IMR-90 (cell line): ENCODE measurements at regions not wholly inside any gene's neighbourhood (a gene's known extent, or its start where the extent isn't known, plus 50 kb on each side); places are given as distances from the start of the nearest gene placed in this dataset.

Source experiments
- ATAC-seq: fragments of 200-7000 bp; cut with Tn5 transposase; 2 replicates; pipeline ENCODE4 v1.9.1; 2020; ENCODE audit warnings: low read depth, mild to moderate bottlenecking, moderate library complexity
- BruUV-seq: library from RNA; stranded (reverse); fragments of 400-500 nt; replicated peaks from 2 replicates; lab custom pipeline; 2021; lab: Mats Ljungman, UMichigan
- CTCF ChIA-PET: fragments of 300-600 bp; formaldehyde crosslinking; extraction: SDS; loops from one replicate; lab custom pipeline; 2021; ENCODE audit warnings: antibody characterized with exemption; lab: Yijun Ruan, JAX
- POLR2A ChIA-PET: fragments of 300-600 bp; sonication (Branson Sonifier 250); formaldehyde crosslinking; loops from one replicate; lab custom pipeline; 2022; ENCODE audit warnings: antibody characterized with exemption; ENCODE audit not compliant: unreplicated experiment; lab: Charles Lee
- DNase-seq: peaks from one replicate; pipeline ENCODE4 v3.0.0; 2013
- H2AFZ ChIP-seq: replicated peaks from 2 replicates; pipeline ENCODE3; 2013; ENCODE audit warnings: low read length, mild to moderate bottlenecking; ENCODE audit not compliant: poor library complexity
- H2AK5ac ChIP-seq: 2 replicates; pipeline ENCODE4 v1.6.1; 2013; ENCODE audit warnings: low read depth, low read length, inconsistent platforms
- H2AK9ac ChIP-seq: replicated peaks from 2 replicates; pipeline ENCODE3; 2013; ENCODE audit warnings: mild to moderate bottlenecking, low read depth, low read length, moderate library complexity; ENCODE audit not compliant: poor library complexity
- H2BK120ac ChIP-seq: 2 replicates; pipeline ENCODE4 v1.6.1; 2013; ENCODE audit warnings: low read depth, low read length, inconsistent platforms
- H2BK15ac ChIP-seq: 3 replicates; pipeline ENCODE4 v1.6.1; 2013; ENCODE audit warnings: low read depth, low read length, inconsistent platforms
- H2BK20ac ChIP-seq: 2 replicates; pipeline ENCODE4 v1.6.1; 2013; ENCODE audit warnings: low read depth, mild to moderate bottlenecking, inconsistent platforms, low read length, moderate library complexity
- H2BK5ac ChIP-seq: 2 replicates; pipeline ENCODE4 v1.6.1; 2013; ENCODE audit warnings: mild to moderate bottlenecking, low read depth, low read length, inconsistent platforms; ENCODE audit not compliant: poor library complexity, severe bottlenecking
- H3K14ac ChIP-seq: replicated peaks from 2 replicates; pipeline ENCODE4 v1.6.1; 2013; ENCODE audit warnings: low read depth, low read length, inconsistent platforms
- H3K18ac ChIP-seq: 2 replicates; pipeline ENCODE4 v1.6.1; 2013; ENCODE audit warnings: low read depth, low read length, control low read depth
- H3K23ac ChIP-seq: 2 replicates; pipeline ENCODE4 v1.6.1; 2013; ENCODE audit warnings: low read depth, low read length, inconsistent platforms
- H3K27ac ChIP-seq: 2 replicates; pipeline ENCODE4 v1.5.1; 2013; ENCODE audit warnings: mild to moderate bottlenecking, control low read depth, low read length; ENCODE audit not compliant: insufficient read depth
- H3K27me3 ChIP-seq: 2 replicates; pipeline ENCODE4 v1.6.1; 2013; ENCODE audit warnings: low read length; ENCODE audit not compliant: control insufficient read depth, insufficient read depth
- H3K36me3 ChIP-seq: 2 replicates; pipeline ENCODE4 v1.6.1; 2013; ENCODE audit warnings: low read length, mixed read lengths; ENCODE audit not compliant: control insufficient read depth, insufficient read depth
- H3K4ac ChIP-seq: 2 replicates; pipeline ENCODE4 v1.6.1; 2013; ENCODE audit warnings: low read depth, low read length, inconsistent platforms
- H3K4me1 ChIP-seq: 2 replicates; pipeline ENCODE4 v1.6.1; 2013; ENCODE audit warnings: low read length, mixed read lengths; ENCODE audit not compliant: control insufficient read depth, insufficient read depth
- H3K4me2 ChIP-seq: 2 replicates; pipeline ENCODE4 v1.6.1; 2013; ENCODE audit warnings: low read depth, mild to moderate bottlenecking, control low read depth, low read length, moderate library complexity
- H3K4me3 ChIP-seq: 2 replicates; pipeline ENCODE4 v1.5.1; 2013; ENCODE audit warnings: low read depth, mild to moderate bottlenecking, control low read depth, low read length, moderate library complexity; ENCODE audit not compliant: insufficient read depth
- H3K56ac ChIP-seq: 2 replicates; pipeline ENCODE4 v1.6.1; 2013; ENCODE audit warnings: low read length, inconsistent platforms; ENCODE audit not compliant: insufficient read depth; ENCODE audit errors: extremely low read depth
- H3K79me1 ChIP-seq, 2 experiments: 2 replicates each; pipeline ENCODE4 v1.6.1; 2013; ENCODE audit warnings: low read length in 2 of 2, inconsistent platforms in 1 of 2, low read depth in 1 of 2
- H3K9ac ChIP-seq: 2 replicates; pipeline ENCODE4 v1.6.1; 2013; ENCODE audit warnings: low read depth, low read length, control low read depth
- H3K9me1 ChIP-seq: 2 replicates; pipeline ENCODE4 v1.6.1; 2013; ENCODE audit warnings: low read length, inconsistent platforms; ENCODE audit not compliant: insufficient read depth
- H3K9me3 ChIP-seq: 2 replicates; pipeline ENCODE4 v1.6.1; 2013; ENCODE audit warnings: low read length; ENCODE audit not compliant: control insufficient read depth, insufficient read depth
- H4K20me1 ChIP-seq: 2 replicates; pipeline ENCODE4 v1.6.1; 2013; ENCODE audit warnings: low read length, inconsistent platforms; ENCODE audit not compliant: insufficient read depth
- H4K5ac ChIP-seq: 2 replicates; pipeline ENCODE4 v1.6.1; 2013; ENCODE audit warnings: mild to moderate bottlenecking, low read depth, low read length, control low read depth
- H4K8ac ChIP-seq, 2 experiments: 2 replicates each; pipeline ENCODE4 v1.6.1; 2013; ENCODE audit warnings: low read depth in 2 of 2, low read length in 2 of 2, control low read depth in 1 of 2, inconsistent platforms in 1 of 2
- H4K91ac ChIP-seq: 2 replicates; pipeline ENCODE4 v1.6.1; 2013; ENCODE audit warnings: low read depth, low read length, inconsistent platforms; ENCODE audit not compliant: insufficient read depth
- BHLHE40 ChIP-seq: fragments of 150-350 bp; IDR thresholded peaks from 2 replicates; pipeline ENCODE4 v1.6.1; 2016; ENCODE audit warnings: mild to moderate bottlenecking, low read depth, low read length
- CEBPB ChIP-seq: IDR thresholded peaks from 2 replicates; pipeline ENCODE4 v1.6.1; 2012; ENCODE audit warnings: low read depth, low read length, improper control_type of control experiment
- CHD1 ChIP-seq: IDR thresholded peaks from 2 replicates; pipeline ENCODE4 v1.6.1; 2012; ENCODE audit warnings: low read depth, low read length, improper control_type of control experiment
- CTCF ChIP-seq: conservative IDR thresholded peaks from 2 replicates; pipeline ENCODE4 v1.5.1; 2012; ENCODE audit warnings: mild to moderate bottlenecking, low read depth, low read length, improper control_type of control experiment
- FOS ChIP-seq: fragments of 150-350 bp; IDR thresholded peaks from 2 replicates; pipeline ENCODE4 v1.6.1; 2016; ENCODE audit warnings: low read depth, low read length
- MAFK ChIP-seq: IDR thresholded peaks from 2 replicates; pipeline ENCODE4 v1.6.1; 2012; ENCODE audit warnings: low read depth, low read length, improper control_type of control experiment
- MAZ ChIP-seq: IDR thresholded peaks from 2 replicates; pipeline ENCODE4 v1.6.1; 2012; ENCODE audit warnings: low read depth, mild to moderate bottlenecking, low read length, improper control_type of control experiment, moderate library complexity, borderline replicate concordance
- MXI1 ChIP-seq: IDR thresholded peaks from 2 replicates; pipeline ENCODE4 v1.6.1; 2012; ENCODE audit warnings: low read depth, mild to moderate bottlenecking, low read length, moderate library complexity, borderline replicate concordance
- NFE2L2 ChIP-seq: fragments of 150-350 bp; IDR thresholded peaks from 2 replicates; pipeline ENCODE4 v1.6.1; 2016; ENCODE audit warnings: low read depth, mild to moderate bottlenecking, low read length
- POLR2A ChIP-seq: IDR thresholded peaks from 2 replicates; pipeline ENCODE4 v1.6.1; 2012; ENCODE audit warnings: mild to moderate bottlenecking, low read depth, low read length
- RAD21 ChIP-seq: IDR thresholded peaks from 2 replicates; pipeline ENCODE4 v1.6.1; 2012; ENCODE audit warnings: low read length, improper control_type of control experiment
- RCOR1 ChIP-seq: IDR thresholded peaks from 2 replicates; pipeline ENCODE4 v1.6.1; 2012; ENCODE audit warnings: mild to moderate bottlenecking, low read length, improper control_type of control experiment; ENCODE audit not compliant: insufficient replicate concordance
- RFX5 ChIP-seq: IDR thresholded peaks from 2 replicates; pipeline ENCODE4 v1.8.0; 2012; ENCODE audit warnings: low read depth, mild to moderate bottlenecking, low read length, moderate library complexity
- SMC3 ChIP-seq: fragments of 150-350 bp; IDR thresholded peaks from 2 replicates; pipeline ENCODE4 v1.6.1; 2016; ENCODE audit warnings: low read depth, mild to moderate bottlenecking, antibody characterized with exemption, low read length, moderate library complexity
- WGBS, 2 experiments: methylation state at CpG; one replicate each; pipeline versions ENCODE4 v1.1.5 to v1.1.7; 2013; ENCODE audit warnings: missing lambda C conversion rate in 2 of 2; ENCODE audit not compliant: insufficient read length in 1 of 2; ENCODE audit errors: extremely low coverage in 2 of 2; 5-methylcytosine and 5-hydroxymethylcytosine counted together
- dilution Hi-C: fragments of 300-500 bp; cut with HindIII; formaldehyde crosslinking; loops from one replicate; pipeline ENCODE4 v1.14.3; 2018; ENCODE audit warnings: low sequenced_read_pairs; ENCODE audit not compliant: unreplicated experiment
- in situ Hi-C: fragments of 300-500 bp; cut with MboI; formaldehyde crosslinking; loops from 3 replicates; pipeline ENCODE4 v1.14.3; 2019; ENCODE audit warnings: low sequenced_read_pairs, inconsistent platforms, mixed read lengths
- intact Hi-C: fragments of 100-400 bp; cut with micrococcal nuclease; formaldehyde crosslinking; loops from 2 replicates; pipeline ENCODE4 v1.10.0; 2022
- TF ChIP-seq, protein P1 (sequence below): fragments of 150-350 bp; IDR thresholded peaks from 2 replicates; pipeline ENCODE4 v1.6.1; 2016; ENCODE audit warnings: low read depth, mild to moderate bottlenecking, low read length, moderate library complexity, borderline replicate concordance
- TF ChIP-seq, protein P2 (sequence below): fragments of 150-350 bp; IDR thresholded peaks from 2 replicates; pipeline ENCODE4 v1.6.1; 2017; ENCODE audit warnings: mild to moderate bottlenecking, antibody characterized with exemption, low read length, low read depth

- no TSS peak for BruUV-seq
- in situ Hi-C loops, result no loop called here
- no peak for ATAC-seq
- Histone ChIP-seq H3K79me1 (no peaks in the 10 kb centered on the region), H4K20me1 (no peaks in the 10 kb centered on the region), H2BK20ac (no peak overlapping the region), H3K9me1 (no peaks in the 10 kb centered on the region), H2BK5ac (no peak overlapping the region), H2AK9ac (no peak overlapping the region), H3K18ac (no peak overlapping the region), H2BK120ac (no peak overlapping the region), H3K14ac (no peak overlapping the region), H3K9me3 (no peaks in the 10 kb centered on the region), H4K91ac (no peak overlapping the region), H2AK5ac (no peak overlapping the region), H4K5ac (no peak overlapping the region), H3K27me3 (no peaks in the 10 kb centered on the region), H3K23ac (no peak overlapping the region), H2AFZ (no peak overlapping the region), H3K4ac (no peak overlapping the region), H2BK15ac (no peak overlapping the region), H3K27ac (no peak overlapping the region), H3K4me1 (no peaks in the 10 kb centered on the region), H3K4me3 (no peak overlapping the region), H4K8ac (no peak overlapping the region), H3K56ac (no peak overlapping the region), H3K9ac (no peak overlapping the region), H3K36me3 (no peaks in the 10 kb centered on the region), H3K4me2 (no peak overlapping the region)
- no peak for DNase-seq
- dilution Hi-C loops, result no loop called here
- intact Hi-C loops, result no loop called here
- TF ChIP-seq CTCF (no peak), MAZ (no peak), BHLHE40 (no peak), RAD21 (no peak), MXI1 (no peak), POLR2A (no peak), SMC3 (no peak), RFX5 (no peak), CEBPB (no peak), MAFK (no peak), FOS (no peak), NFE2L2 (no peak), CHD1 (no peak), RCOR1 (no peak)
- TF ChIP-seq, protein P1, sequence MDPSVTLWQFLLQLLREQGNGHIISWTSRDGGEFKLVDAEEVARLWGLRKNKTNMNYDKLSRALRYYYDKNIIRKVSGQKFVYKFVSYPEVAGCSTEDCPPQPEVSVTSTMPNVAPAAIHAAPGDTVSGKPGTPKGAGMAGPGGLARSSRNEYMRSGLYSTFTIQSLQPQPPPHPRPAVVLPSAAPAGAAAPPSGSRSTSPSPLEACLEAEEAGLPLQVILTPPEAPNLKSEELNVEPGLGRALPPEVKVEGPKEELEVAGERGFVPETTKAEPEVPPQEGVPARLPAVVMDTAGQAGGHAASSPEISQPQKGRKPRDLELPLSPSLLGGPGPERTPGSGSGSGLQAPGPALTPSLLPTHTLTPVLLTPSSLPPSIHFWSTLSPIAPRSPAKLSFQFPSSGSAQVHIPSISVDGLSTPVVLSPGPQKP, result no peak
- TF ChIP-seq, protein P2, sequence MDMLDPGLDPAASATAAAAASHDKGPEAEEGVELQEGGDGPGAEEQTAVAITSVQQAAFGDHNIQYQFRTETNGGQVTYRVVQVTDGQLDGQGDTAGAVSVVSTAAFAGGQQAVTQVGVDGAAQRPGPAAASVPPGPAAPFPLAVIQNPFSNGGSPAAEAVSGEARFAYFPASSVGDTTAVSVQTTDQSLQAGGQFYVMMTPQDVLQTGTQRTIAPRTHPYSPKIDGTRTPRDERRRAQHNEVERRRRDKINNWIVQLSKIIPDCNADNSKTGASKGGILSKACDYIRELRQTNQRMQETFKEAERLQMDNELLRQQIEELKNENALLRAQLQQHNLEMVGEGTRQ, result no peak
- no CpG with 5 or more reads among the region's 1 CpG for WGBS, 2 experiments
- POLR2A ChIA-PET, result no interaction called here
- CTCF ChIA-PET, result no interaction called here
These were observed 67.9 kb upstream of the GGTLC1 start for GRCh38 chr20:24056491-24056890.
